ENCODE measurements at regions not wholly inside any gene's neighbourhood (a gene's known extent, or its start where the extent isn't known, plus 50 kb on each side); places are given as distances from the start of the nearest gene placed in this dataset.

GRCh38 chr4:128728190-128728589 lies 81.3 kb upstream of the JADE1 start:
- TF ChIP-seq CTCF (IDR thresholded peaks at IDR 0.05 in 8 of 11, conservative IDR thresholded peaks at IDR 0.05 in 3 of 11) (no peak), POLR2A (IDR thresholded peaks at IDR 0.05) (no peak), POLR2AphosphoS5 (IDR thresholded peaks at IDR 0.05) (no peak)
